GM23338 (cell line): ENCODE measurements at regions not wholly inside any gene's neighbourhood (a gene's known extent, or its start where the extent isn't known, plus 50 kb on each side); places are given as distances from the start of the nearest gene placed in this dataset.

Experiments used
- ATAC-seq: fragments of 200-7000 bp; cut with Tn5 transposase; 3 replicates; pipeline ENCODE4 v1.9.1; 2020
- DNase-seq: peaks from one replicate; pipeline ENCODE4 v3.0.0-alpha.2; 2015; ENCODE audit warnings: low spot score
- H2AFZ ChIP-seq: fragments of 200-600 bp; sonication (generic); 2 replicates; pipeline ENCODE4 v1.8.0; 2016; ENCODE audit warnings: antibody characterized with exemption, mild to moderate bottlenecking, moderate library complexity
- H3F3A ChIP-seq: fragments of 200-600 bp; sonication (generic); replicated peaks from 2 replicates; pipeline ENCODE4 v1.8.0; 2017; ENCODE audit warnings: antibody characterized with exemption, mixed run types, low read depth
- H3K27ac ChIP-seq: fragments of 200-600 bp; sonication (generic); 2 replicates; pipeline ENCODE4 v1.6.1; 2016; ENCODE audit warnings: low read depth
- H3K27me3 ChIP-seq: fragments of 200-600 bp; sonication (generic); 2 replicates; pipeline ENCODE4 v1.8.0; 2016; ENCODE audit warnings: mild to moderate bottlenecking, mixed run types, moderate library complexity; ENCODE audit not compliant: insufficient read depth
- H3K36me3 ChIP-seq: fragments of 200-600 bp; sonication (generic); 2 replicates; pipeline ENCODE4 v1.8.0; 2016; ENCODE audit warnings: mild to moderate bottlenecking; ENCODE audit not compliant: insufficient read depth
- H3K4me1 ChIP-seq: fragments of 200-600 bp; sonication (generic); 2 replicates; pipeline ENCODE4 v1.8.0; 2016; ENCODE audit warnings: mild to moderate bottlenecking, moderate library complexity; ENCODE audit not compliant: insufficient read depth
- H3K4me2 ChIP-seq: fragments of 200-600 bp; sonication (generic); 2 replicates; pipeline ENCODE4 v1.7.1; 2017; ENCODE audit warnings: mixed run types
- H3K4me3 ChIP-seq: fragments of 200-600 bp; sonication (generic); 2 replicates; pipeline ENCODE4 v1.6.1; 2016; ENCODE audit warnings: mixed run types
- H3K79me2 ChIP-seq: fragments of 200-600 bp; sonication (generic); replicated peaks from 2 replicates; pipeline ENCODE4 v1.8.0; 2017; ENCODE audit warnings: mild to moderate bottlenecking; ENCODE audit not compliant: insufficient read depth
- H3K9me2 ChIP-seq: fragments of 200-600 bp; sonication (generic); 2 replicates; pipeline ENCODE4 v1.8.0; 2017; ENCODE audit not compliant: insufficient read depth
- H4K20me1 ChIP-seq: fragments of 200-600 bp; sonication (generic); replicated peaks from 2 replicates; pipeline ENCODE4 v1.8.0; 2017; ENCODE audit warnings: mild to moderate bottlenecking; ENCODE audit not compliant: insufficient read depth
- H3K27ac Mint-ChIP-seq: 2 replicates; pipeline ENCODE4 v1.8.0; 2020; ENCODE audit warnings: inconsistent platforms, mild to moderate bottlenecking, moderate library complexity, mixed read lengths
- H3K27me3 Mint-ChIP-seq: 3 replicates; pipeline ENCODE4 v1.8.0; 2022; ENCODE audit warnings: low read depth, mild to moderate bottlenecking, moderate library complexity, mixed read lengths, inconsistent platforms; ENCODE audit not compliant: insufficient read depth, poor library complexity
- H3K36me3 Mint-ChIP-seq: 3 replicates; pipeline ENCODE4 v1.8.0; 2021; ENCODE audit warnings: low read depth, mild to moderate bottlenecking, inconsistent platforms, moderate library complexity, mixed read lengths
- H3K4me1 Mint-ChIP-seq: 3 replicates; pipeline ENCODE4 v1.8.0; 2020; ENCODE audit warnings: mild to moderate bottlenecking, inconsistent platforms, mixed read lengths
- H3K4me3 Mint-ChIP-seq: 3 replicates; pipeline ENCODE4 v1.8.0; 2021; ENCODE audit warnings: moderate library complexity, mild to moderate bottlenecking, inconsistent platforms, mixed read lengths
- H3K9me3 Mint-ChIP-seq: 3 replicates; pipeline ENCODE4 v1.8.0; 2020; ENCODE audit warnings: moderate library complexity, mild to moderate bottlenecking, inconsistent platforms, mixed read lengths
- CREB1 ChIP-seq: fragments of 250-450 bp; sonication (Bioruptor Pico); IDR thresholded peaks from 2 replicates; pipeline ENCODE4 v1.5.0; 2020; ENCODE audit warnings: low read depth, mild to moderate bottlenecking, moderate library complexity
- ETS1 ChIP-seq: IDR thresholded peaks from 2 replicates; pipeline ENCODE4 v1.6.1; 2016; ENCODE audit warnings: antibody characterized with exemption
- EZH2 ChIP-seq: fragments of 200-600 bp; sonication (generic); IDR thresholded peaks from one replicate; pipeline ENCODE4 v1.8.0; 2017; ENCODE audit warnings: antibody characterized with exemption, mild to moderate bottlenecking, low read depth; ENCODE audit not compliant: unreplicated experiment
- EZH2phosphoT487 ChIP-seq: fragments of 200-600 bp; sonication (generic); IDR thresholded peaks from one replicate; pipeline ENCODE4 v1.8.1; 2018; ENCODE audit warnings: antibody characterized with exemption; ENCODE audit not compliant: unreplicated experiment
- JUNB ChIP-seq: IDR thresholded peaks from one replicate; pipeline ENCODE4 v1.6.1; 2016; ENCODE audit warnings: antibody characterized with exemption; ENCODE audit not compliant: unreplicated experiment
- NANOG ChIP-seq: IDR thresholded peaks from 2 replicates; pipeline ENCODE4 v1.6.1; 2016; ENCODE audit warnings: antibody characterized with exemption, borderline replicate concordance
- POLR2AphosphoS5 ChIP-seq: IDR thresholded peaks from 2 replicates; pipeline ENCODE4 v1.6.1; 2016; ENCODE audit warnings: antibody characterized with exemption, low read depth
- REST ChIP-seq: IDR thresholded peaks from one replicate; pipeline ENCODE4 v1.6.1; 2018; ENCODE audit warnings: antibody characterized with exemption; ENCODE audit not compliant: unreplicated experiment
- STAT1 ChIP-seq: IDR thresholded peaks from one replicate; pipeline ENCODE4 v1.6.1; 2016; ENCODE audit warnings: antibody characterized with exemption; ENCODE audit not compliant: unreplicated experiment
- ZNF114 ChIP-seq: fragments of 250-450 bp; sonication (Bioruptor Pico); IDR thresholded peaks from 2 replicates; pipeline ENCODE4 v1.5.0; 2020; ENCODE audit warnings: mild to moderate bottlenecking, moderate library complexity
- ZNF331 ChIP-seq: fragments of 250-450 bp; sonication (Bioruptor Pico); IDR thresholded peaks from 2 replicates; pipeline ENCODE4 v1.5.0; 2020; ENCODE audit warnings: low read depth, mild to moderate bottlenecking, moderate library complexity
- ZNF462 ChIP-seq: fragments of 250-450 bp; sonication (Bioruptor Pico); IDR thresholded peaks from 2 replicates; pipeline ENCODE4 v1.5.0; 2020; ENCODE audit warnings: mild to moderate bottlenecking, moderate library complexity
- TF ChIP-seq, protein P1 (sequence below), 2 experiments: fragments of 200-600 bp in 1 of 2; sonication (generic) in 1 of 2; conservative IDR thresholded peaks; 2 replicates each; pipeline versions ENCODE4 v1.5.1 to v1.6.1; 2016 to 2017; ENCODE audit warnings: antibody characterized with exemption in 2 of 2, low read depth in 2 of 2, mild to moderate bottlenecking in 2 of 2, moderate library complexity in 1 of 2

- TF ChIP-seq NANOG, result no peak
- TF ChIP-seq REST, result no peak
- TF ChIP-seq ETS1, result no peak
- no peak for TF ChIP-seq JUNB
- no peak for TF ChIP-seq EZH2
- TF ChIP-seq ZNF331 (CRISPR knock-in tag), result no peak
- no peak for TF ChIP-seq ZNF114 (CRISPR knock-in tag)
- no peak for TF ChIP-seq STAT1
- TF ChIP-seq ZNF462 (CRISPR knock-in tag), result no peak
- TF ChIP-seq EZH2phosphoT487, result no peak
- no peak for TF ChIP-seq CREB1 (CRISPR knock-in tag)
- TF ChIP-seq, protein P1, sequence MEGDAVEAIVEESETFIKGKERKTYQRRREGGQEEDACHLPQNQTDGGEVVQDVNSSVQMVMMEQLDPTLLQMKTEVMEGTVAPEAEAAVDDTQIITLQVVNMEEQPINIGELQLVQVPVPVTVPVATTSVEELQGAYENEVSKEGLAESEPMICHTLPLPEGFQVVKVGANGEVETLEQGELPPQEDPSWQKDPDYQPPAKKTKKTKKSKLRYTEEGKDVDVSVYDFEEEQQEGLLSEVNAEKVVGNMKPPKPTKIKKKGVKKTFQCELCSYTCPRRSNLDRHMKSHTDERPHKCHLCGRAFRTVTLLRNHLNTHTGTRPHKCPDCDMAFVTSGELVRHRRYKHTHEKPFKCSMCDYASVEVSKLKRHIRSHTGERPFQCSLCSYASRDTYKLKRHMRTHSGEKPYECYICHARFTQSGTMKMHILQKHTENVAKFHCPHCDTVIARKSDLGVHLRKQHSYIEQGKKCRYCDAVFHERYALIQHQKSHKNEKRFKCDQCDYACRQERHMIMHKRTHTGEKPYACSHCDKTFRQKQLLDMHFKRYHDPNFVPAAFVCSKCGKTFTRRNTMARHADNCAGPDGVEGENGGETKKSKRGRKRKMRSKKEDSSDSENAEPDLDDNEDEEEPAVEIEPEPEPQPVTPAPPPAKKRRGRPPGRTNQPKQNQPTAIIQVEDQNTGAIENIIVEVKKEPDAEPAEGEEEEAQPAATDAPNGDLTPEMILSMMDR (conservative IDR thresholded peaks at IDR 0.05; ENCODE audit: low read depth in 2 of 2), result no peak
- TF ChIP-seq POLR2AphosphoS5, result no peak
- no peaks in the 10 kb centered on the region for H3K4me1 ChIP-seq
- Mint-ChIP-seq H3K4me1 (no peaks in the 10 kb centered on the region), H3K9me3 (no peaks in the 10 kb centered on the region), H3K4me3 (no peak overlapping the region), H3K36me3 (no peaks in the 10 kb centered on the region; the same call in 2 of the 3 replicates), H3K27me3 (peaks cover 1% of the 10 kb centered on the region), H3K27ac (no peak overlapping the region)
- H4K20me1 ChIP-seq, result no peaks in the 10 kb centered on the region
- ATAC-seq, result no peak
- H3K4me2 ChIP-seq, result no peak overlapping the region
- H3K27me3 ChIP-seq, result no peaks in the 10 kb centered on the region
- DNase-seq, result no peak
- H3K79me2 ChIP-seq, result no peaks in the 10 kb centered on the region
- no peak overlapping the region for H3K27ac ChIP-seq
- no peaks in the 10 kb centered on the region for H3K9me2 ChIP-seq
- H2AFZ ChIP-seq, result no peak overlapping the region
- H3F3A ChIP-seq, result no peaks in the 10 kb centered on the region
- no peak overlapping the region for H3K4me3 ChIP-seq
- H3K36me3 ChIP-seq, result no peaks in the 10 kb centered on the region
Observed at GRCh38 chr1:55974714-55975441, 604.5 kb downstream of the PLPP3 start.
